ENCODE measurements at regions not wholly inside any gene's neighbourhood (a gene's known extent, or its start where the extent isn't known, plus 50 kb on each side); places are given as distances from the start of the nearest gene placed in this dataset.
"Not testable (repeated sequence)": the region's sequence is repeated elsewhere in the genome, so short reads cannot be mapped to it uniquely, and the experiment has no call there.

DNA sequence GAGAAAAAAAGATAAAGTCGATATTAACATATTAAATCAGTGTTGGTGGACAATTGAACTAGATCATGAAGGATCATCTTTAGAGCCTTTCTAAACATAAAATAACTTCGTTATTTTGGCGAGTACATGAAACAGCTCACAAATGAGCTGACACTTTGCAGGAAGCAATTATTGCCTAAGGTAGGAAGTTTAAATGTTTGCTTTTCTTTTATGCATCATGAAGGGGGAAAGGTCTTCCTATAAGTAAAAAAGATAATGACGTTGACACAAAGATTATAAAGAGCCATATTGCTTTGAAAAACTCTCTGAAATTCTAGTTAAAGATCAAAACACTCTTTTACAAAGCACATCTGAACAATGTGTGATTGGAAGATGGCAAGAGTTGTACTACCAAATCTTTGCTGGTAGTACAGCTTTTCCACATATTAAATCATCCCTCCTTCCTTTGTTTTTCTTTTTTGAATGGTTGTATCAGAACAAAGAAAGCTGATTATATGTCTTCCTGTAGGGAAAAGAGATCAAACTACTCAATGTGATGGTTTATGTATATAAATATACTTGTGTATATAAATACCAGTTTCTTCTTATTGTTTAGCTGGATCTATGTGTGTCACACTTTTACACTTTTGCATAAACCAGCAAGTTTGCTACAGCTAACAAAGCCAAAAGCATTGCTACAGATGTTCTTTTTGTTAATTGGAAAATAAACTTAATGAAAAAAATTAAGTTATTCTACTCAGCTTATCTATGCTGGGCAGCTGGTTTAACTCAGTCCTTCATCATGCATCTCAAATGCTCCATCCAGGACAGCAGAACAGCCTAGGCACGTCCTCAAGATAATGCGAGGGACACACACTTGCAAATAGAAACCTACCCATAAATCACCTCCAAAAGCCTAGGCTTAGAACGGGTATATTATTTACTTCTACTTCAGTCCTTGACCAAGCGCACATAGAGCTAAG is 850.8 kb upstream of the ROBO1 start (continued):
- TF ChIP-seq FOSL2 (IDR thresholded peaks at IDR 0.05) (no peak), FOSL2 (CRISPR knock-in tag; IDR thresholded peaks at IDR 0.05) (no peak), ELK1 (IDR thresholded peaks at IDR 0.05; ENCODE audit: low read depth, low read length) (no peak)
- TF ChIP-seq, protein P1, sequence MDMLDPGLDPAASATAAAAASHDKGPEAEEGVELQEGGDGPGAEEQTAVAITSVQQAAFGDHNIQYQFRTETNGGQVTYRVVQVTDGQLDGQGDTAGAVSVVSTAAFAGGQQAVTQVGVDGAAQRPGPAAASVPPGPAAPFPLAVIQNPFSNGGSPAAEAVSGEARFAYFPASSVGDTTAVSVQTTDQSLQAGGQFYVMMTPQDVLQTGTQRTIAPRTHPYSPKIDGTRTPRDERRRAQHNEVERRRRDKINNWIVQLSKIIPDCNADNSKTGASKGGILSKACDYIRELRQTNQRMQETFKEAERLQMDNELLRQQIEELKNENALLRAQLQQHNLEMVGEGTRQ (IDR thresholded peaks at IDR 0.05), result no peak
- TF ChIP-seq, protein P2, sequence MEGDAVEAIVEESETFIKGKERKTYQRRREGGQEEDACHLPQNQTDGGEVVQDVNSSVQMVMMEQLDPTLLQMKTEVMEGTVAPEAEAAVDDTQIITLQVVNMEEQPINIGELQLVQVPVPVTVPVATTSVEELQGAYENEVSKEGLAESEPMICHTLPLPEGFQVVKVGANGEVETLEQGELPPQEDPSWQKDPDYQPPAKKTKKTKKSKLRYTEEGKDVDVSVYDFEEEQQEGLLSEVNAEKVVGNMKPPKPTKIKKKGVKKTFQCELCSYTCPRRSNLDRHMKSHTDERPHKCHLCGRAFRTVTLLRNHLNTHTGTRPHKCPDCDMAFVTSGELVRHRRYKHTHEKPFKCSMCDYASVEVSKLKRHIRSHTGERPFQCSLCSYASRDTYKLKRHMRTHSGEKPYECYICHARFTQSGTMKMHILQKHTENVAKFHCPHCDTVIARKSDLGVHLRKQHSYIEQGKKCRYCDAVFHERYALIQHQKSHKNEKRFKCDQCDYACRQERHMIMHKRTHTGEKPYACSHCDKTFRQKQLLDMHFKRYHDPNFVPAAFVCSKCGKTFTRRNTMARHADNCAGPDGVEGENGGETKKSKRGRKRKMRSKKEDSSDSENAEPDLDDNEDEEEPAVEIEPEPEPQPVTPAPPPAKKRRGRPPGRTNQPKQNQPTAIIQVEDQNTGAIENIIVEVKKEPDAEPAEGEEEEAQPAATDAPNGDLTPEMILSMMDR (IDR thresholded peaks at IDR 0.05), result no peak

DNA sequence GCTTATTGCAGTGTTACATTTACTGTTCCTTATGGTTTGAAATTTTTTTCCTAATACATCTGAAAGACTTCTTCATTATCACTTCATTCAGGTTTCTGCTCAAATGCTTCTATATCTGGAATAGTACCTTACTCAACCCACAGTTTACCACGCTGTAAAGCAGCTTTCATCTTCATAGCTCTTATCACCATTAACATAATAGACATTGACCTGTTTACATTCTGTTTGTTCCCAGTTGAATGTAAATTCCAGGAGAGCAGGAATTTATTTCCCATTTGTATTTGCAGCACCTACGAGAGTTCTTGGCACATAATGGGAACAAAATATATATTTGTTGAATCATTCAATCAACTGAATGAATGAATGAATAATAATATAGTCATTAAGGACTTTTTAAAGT is 844.6 kb upstream of the ROBO1 start:
- Histone ChIP-seq H3K4me1 (no peaks in the 10 kb centered on the region), H3K4me2 (no peak overlapping the region), H3K27ac (no peak overlapping the region), H3K4me3 (no peak overlapping the region), H3K9me3 (peaks cover 2% of the 10 kb centered on the region; the same call in 1 of the 3 replicates)
- ATAC-seq (no peak), DNase-seq (ENCODE audit: low read depth in 1 of 2, low spot score in 1 of 2) (no peak), FAIRE-seq (peak; percentile 77)
- WGBS (ENCODE audit: missing lambda C conversion rate), result 3% methylated on average over 2 of the region's 2 CpGs
- POLR2A ChIA-PET, result no interaction called here
- TF ChIP-seq EHF (CRISPR knock-in tag; IDR thresholded peaks at IDR 0.05) (no peak), ELK1 (IDR thresholded peaks at IDR 0.05; ENCODE audit: low read depth, low read length) (no peak), HOXB5 (CRISPR knock-in tag; IDR thresholded peaks at IDR 0.05) (no peak), ESRRA (IDR thresholded peaks at IDR 0.05; ENCODE audit: borderline replicate concordance, low read length) (no peak), RFX5 (IDR thresholded peaks at IDR 0.05) (no peak), RARB (CRISPR knock-in tag; IDR thresholded peaks at IDR 0.05) (no peak), NR3C1 (IDR thresholded peaks at IDR 0.05) (no peak)
- CTCF ChIA-PET, result no interaction called here

GRCh38 chr3:80608072-80608471 is 840.3 kb upstream of the ROBO1 start:
- 15% methylated on average over 3 of the region's 3 CpGs for WGBS (ENCODE audit: missing lambda C conversion rate)
- H3K9me3 ChIP-seq; H3K27ac ChIP-seq; DNase-seq (ENCODE audit: low read depth in 1 of 2, low spot score in 1 of 2); CTCF ChIA-PET; POLR2A ChIA-PET; ATAC-seq; H3K4me1 ChIP-seq; H3K4me3 ChIP-seq; H3K4me2 ChIP-seq; FAIRE-seq: not testable (repeated sequence)

DNA sequence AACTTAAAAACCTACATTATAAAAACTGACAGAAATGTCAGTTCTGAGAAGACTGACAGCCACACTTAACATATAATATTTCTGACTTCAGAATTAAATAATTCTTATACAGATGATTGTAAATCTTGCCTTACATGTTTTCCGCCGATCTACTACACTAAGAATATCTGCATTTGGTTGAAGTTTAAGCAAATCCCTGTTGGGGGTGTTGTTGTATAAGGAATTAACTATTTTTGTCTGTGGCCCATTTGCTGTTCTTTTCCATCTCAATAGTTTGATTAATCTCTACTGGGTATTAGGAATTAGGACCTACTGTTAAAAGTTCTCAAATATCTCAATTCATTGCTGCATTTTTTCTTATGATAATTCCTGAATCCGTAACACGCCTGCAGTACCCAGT is 838.3 kb upstream of the ROBO1 start:
- ATAC-seq (no peak), FAIRE-seq (peak; percentile 39), DNase-seq (ENCODE audit: low read depth in 1 of 2, low spot score in 1 of 2) (no peak)
- WGBS (ENCODE audit: missing lambda C conversion rate), result 33% methylated on average over 4 of the region's 4 CpGs
- H3K4me1 ChIP-seq, result no peaks in the 10 kb centered on the region
- H3K9me3 ChIP-seq, result peaks cover 2% of the 10 kb centered on the region; the same call in 1 of the 3 replicates
- H3K4me2 ChIP-seq, result no peak overlapping the region
- no peak for TF ChIP-seq KDM1A (IDR thresholded peaks at IDR 0.05; ENCODE audit: low read depth)
- TF ChIP-seq GATA3 (IDR thresholded peaks at IDR 0.05; ENCODE audit: borderline replicate concordance), result no peak
- peak in 1 of 2 experiments; percentile 8; a peak in 1 of 5 replicates for TF ChIP-seq RAD21 (conservative IDR thresholded peaks at IDR 0.05 in 1 of 2, IDR thresholded peaks at IDR 0.05 in 1 of 2)
- no peak for TF ChIP-seq RCOR1 (IDR thresholded peaks at IDR 0.05; ENCODE audit: low read depth, low read length)
- no peak for TF ChIP-seq POLR2A (IDR thresholded peaks at IDR 0.05; ENCODE audit: low read length)
- TF ChIP-seq HMGXB4 (CRISPR knock-in tag; IDR thresholded peaks at IDR 0.05; ENCODE audit: borderline replicate concordance), result no peak
- no peak for TF ChIP-seq ZFP36 (IDR thresholded peaks at IDR 0.05; ENCODE audit: borderline replicate concordance, partially characterized antibody)
- no peak overlapping the region for H3K4me3 ChIP-seq
- H3K27ac ChIP-seq, result no peak overlapping the region
- POLR2A ChIA-PET, result no interaction called here
- CTCF ChIA-PET, result no interaction called here

Data from A549 (cell line).